Upper lobe of left lung (tissue), 4 donors: ENCODE measurements at regions not wholly inside any gene's neighbourhood (a gene's known extent, or its start where the extent isn't known, plus 50 kb on each side); places are given as distances from the start of the nearest gene placed in this dataset.
"Not testable (repeated sequence)": the region's sequence is repeated elsewhere in the genome, so short reads cannot be mapped to it uniquely, and the experiment has no call there.

Experiments
- CTCF ChIP-seq, 6 experiments: fragments of 450-650 bp in 4 of 6; fragments of 200-600 bp in 2 of 6; sonication (generic) in 2 of 6; IDR thresholded peaks; one replicate each; pipeline ENCODE4 v1.5.1; 2016 to 2019; ENCODE audit warnings: antibody characterized with exemption in 6 of 6
- EP300 ChIP-seq, 4 donors: sonication (generic); formaldehyde crosslinking; IDR thresholded peaks; one replicate each; pipeline ENCODE4 v1.5.1; 2017; ENCODE audit warnings: antibody characterized with exemption in 4 of 4, control low read depth in 2 of 4
- POLR2A ChIP-seq, 4 donors: fragments of 450-650 bp; IDR thresholded peaks; one replicate each; pipeline ENCODE4 v1.5.1; 2016 to 2017; ENCODE audit warnings: antibody characterized with exemption in 4 of 4, mild to moderate bottlenecking in 2 of 4
- POLR2AphosphoS5 ChIP-seq, 2 donors: sonication (generic); formaldehyde crosslinking; IDR thresholded peaks; one replicate each; pipeline ENCODE4 v1.5.1; 2017; ENCODE audit warnings: antibody characterized with exemption in 2 of 2

GRCh38 chrY:17481389-17482022 is 398.5 kb downstream of the CDY2B start:
- TF ChIP-seq CTCF, EP300, POLR2A, POLR2AphosphoS5 (IDR thresholded peaks at IDR 0.05): not testable (repeated sequence)
